Left forelimb (tissue), 1 donor: ENCODE measurements at regions not wholly inside any gene's neighbourhood (a gene's known extent, or its start where the extent isn't known, plus 50 kb on each side); places are given as distances from the start of the nearest gene placed in this dataset.
"Not testable (repeated sequence)": the region's sequence is repeated elsewhere in the genome, so short reads cannot be mapped to it uniquely, and the experiment has no call there.

ENCODE experiments used
- DNase-seq: peaks from one replicate; pipeline ENCODE4 v3.0.0-alpha.2; 2018; ENCODE audit warnings: low spot score

GRCh38 chr5:103858367-103858766 lies 295.8 kb upstream of the NUDT12 start:
- not testable (repeated sequence) for DNase-seq

GRCh38 chr5:103851091-103851490 lies 288.5 kb upstream of the NUDT12 start:
- DNase-seq = no peak

- no peak for DNase-seq
Observed at GRCh38 chr5:103849934-103850333, 287.3 kb upstream of the NUDT12 start.

- DNase-seq = no peak
Observed at GRCh38 chr5:103847060-103847459, 284.5 kb upstream of the NUDT12 start.

- no peak for DNase-seq
Observed at GRCh38 chr5:103842936-103843335, 280.3 kb upstream of the NUDT12 start.

GRCh38 chr5:103840600-103840999 lies 278.0 kb upstream of the NUDT12 start:
- no peak for DNase-seq

GRCh38 chr5:103834216-103834615 lies 271.6 kb upstream of the NUDT12 start:
- no peak for DNase-seq

- DNase-seq = no peak
Observed at GRCh38 chr5:103829585-103829984, 267.0 kb upstream of the NUDT12 start.

GRCh38 chr5:103827976-103828375 lies 265.4 kb upstream of the NUDT12 start:
- no peak for DNase-seq

- no peak for DNase-seq
Observed at GRCh38 chr5:103821361-103821760, 258.8 kb upstream of the NUDT12 start.

GRCh38 chr5:103808464-103809106 lies 246.0 kb upstream of the NUDT12 start:
- DNase-seq = no peak

GRCh38 chr5:103804711-103805110 lies 242.1 kb upstream of the NUDT12 start:
- no peak for DNase-seq

GRCh38 chr5:103801681-103802080 lies 239.1 kb upstream of the NUDT12 start:
- DNase-seq = no peak

GRCh38 chr5:103800741-103801495 lies 238.3 kb upstream of the NUDT12 start:
- no peak for DNase-seq

- no peak for DNase-seq
Observed at GRCh38 chr5:103793595-103794182, 231.1 kb upstream of the NUDT12 start.

GRCh38 chr5:103785569-103785968 lies 223.0 kb upstream of the NUDT12 start:
- no peak for DNase-seq

- no peak for DNase-seq
Observed at GRCh38 chr5:103783669-103784068, 221.1 kb upstream of the NUDT12 start.

GRCh38 chr5:103780794-103781193 lies 218.2 kb upstream of the NUDT12 start:
- no peak for DNase-seq

GRCh38 chr5:103774721-103775120 lies 212.1 kb upstream of the NUDT12 start:
- no peak for DNase-seq

GRCh38 chr5:103772248-103772647 lies 209.7 kb upstream of the NUDT12 start:
- no peak for DNase-seq

- no peak for DNase-seq
Observed at GRCh38 chr5:103764403-103764802, 201.8 kb upstream of the NUDT12 start.

GRCh38 chr5:103758996-103759395 lies 196.4 kb upstream of the NUDT12 start:
- no peak for DNase-seq

- no peak for DNase-seq
Observed at GRCh38 chr5:103755974-103756373, 193.4 kb upstream of the NUDT12 start.
